NOMO-1 treated with dmso at 0.1 percent for 144 hours (cell line): ENCODE measurements at regions not wholly inside any gene's neighbourhood (a gene's known extent, or its start where the extent isn't known, plus 50 kb on each side); places are given as distances from the start of the nearest gene placed in this dataset.
"Not testable (repeated sequence)": the region's sequence is repeated elsewhere in the genome, so short reads cannot be mapped to it uniquely, and the experiment has no call there.

ENCODE experiments used
- DNase-seq: peaks from one replicate; lab custom pipeline; 2025; ENCODE audit not compliant: unreplicated experiment; lab: John Stamatoyannopoulos, UW

DNA sequence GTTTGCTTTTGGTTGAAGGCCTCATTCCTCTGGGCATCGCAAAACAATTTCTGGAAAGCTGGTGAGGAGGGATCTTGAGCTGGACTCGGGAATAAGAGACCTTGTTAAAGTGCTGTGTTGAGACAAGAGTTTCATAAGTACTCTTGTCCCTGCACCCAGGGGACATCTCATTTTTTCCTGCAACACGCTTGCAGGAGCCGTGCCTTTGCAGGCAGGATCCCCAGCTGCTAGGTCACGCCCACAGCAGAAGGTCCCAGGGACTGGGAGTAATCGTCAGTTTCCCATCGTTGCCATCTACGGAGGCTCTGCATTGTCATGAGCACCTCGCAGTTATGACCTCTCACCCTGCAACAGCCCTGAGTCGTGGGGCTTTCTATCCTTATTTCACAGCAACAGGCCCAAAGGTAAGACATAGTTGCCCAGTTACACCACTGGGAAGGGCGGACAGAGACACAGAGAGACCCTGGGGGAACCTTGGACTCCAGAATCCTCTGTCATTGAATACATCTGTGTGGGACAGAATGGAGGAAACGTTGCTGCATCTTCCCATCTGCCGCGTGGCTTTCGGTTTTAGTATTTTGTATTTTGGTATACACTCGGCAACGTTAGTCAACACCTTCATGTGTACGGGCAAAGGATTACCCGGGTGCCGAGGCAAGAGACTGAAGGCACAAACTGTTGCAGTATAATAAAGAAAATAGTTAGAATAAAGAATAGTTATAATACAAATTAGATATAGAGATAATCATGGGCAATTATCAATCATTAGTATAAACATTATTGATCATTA, 60.4 kb upstream of the DMRTB1 start:
- no peak for DNase-seq

DNA sequence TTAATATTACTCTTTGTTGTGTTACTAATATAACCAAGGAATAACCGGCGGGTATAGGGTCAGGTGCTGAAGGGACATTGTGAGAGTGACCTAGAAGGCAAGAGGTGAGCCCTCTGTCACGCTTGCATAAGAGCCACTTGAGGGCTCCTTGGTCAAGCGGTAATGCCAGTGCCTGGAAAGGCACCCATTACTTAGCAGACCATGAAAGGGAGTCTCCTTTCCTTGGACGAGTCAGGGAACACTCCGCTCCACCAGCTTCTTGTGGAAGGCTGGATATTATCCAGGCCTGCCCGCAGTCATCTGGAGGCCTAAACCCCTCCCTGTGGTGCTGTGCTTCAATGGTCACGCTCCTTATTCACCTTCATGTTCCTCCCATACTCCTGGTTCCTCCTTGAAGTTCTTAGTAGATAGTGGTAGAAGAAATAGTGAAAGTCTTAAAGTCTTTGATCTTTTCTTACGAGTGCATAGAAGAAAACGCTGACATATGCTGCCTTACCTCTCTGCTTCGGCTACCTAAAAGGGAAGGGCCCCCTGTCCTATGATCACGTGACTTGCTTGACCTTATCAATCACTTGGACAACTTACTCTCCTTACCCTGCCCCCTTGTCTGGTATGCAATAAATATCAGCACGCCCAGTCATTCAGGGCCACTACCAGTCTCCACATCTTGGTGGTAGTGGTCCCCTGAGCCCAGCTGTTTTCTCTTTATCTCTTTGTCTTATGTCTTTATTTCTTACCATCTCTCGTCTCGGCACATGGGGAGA, 59.6 kb upstream of the DMRTB1 start:
- not testable (repeated sequence) for DNase-seq

DNA sequence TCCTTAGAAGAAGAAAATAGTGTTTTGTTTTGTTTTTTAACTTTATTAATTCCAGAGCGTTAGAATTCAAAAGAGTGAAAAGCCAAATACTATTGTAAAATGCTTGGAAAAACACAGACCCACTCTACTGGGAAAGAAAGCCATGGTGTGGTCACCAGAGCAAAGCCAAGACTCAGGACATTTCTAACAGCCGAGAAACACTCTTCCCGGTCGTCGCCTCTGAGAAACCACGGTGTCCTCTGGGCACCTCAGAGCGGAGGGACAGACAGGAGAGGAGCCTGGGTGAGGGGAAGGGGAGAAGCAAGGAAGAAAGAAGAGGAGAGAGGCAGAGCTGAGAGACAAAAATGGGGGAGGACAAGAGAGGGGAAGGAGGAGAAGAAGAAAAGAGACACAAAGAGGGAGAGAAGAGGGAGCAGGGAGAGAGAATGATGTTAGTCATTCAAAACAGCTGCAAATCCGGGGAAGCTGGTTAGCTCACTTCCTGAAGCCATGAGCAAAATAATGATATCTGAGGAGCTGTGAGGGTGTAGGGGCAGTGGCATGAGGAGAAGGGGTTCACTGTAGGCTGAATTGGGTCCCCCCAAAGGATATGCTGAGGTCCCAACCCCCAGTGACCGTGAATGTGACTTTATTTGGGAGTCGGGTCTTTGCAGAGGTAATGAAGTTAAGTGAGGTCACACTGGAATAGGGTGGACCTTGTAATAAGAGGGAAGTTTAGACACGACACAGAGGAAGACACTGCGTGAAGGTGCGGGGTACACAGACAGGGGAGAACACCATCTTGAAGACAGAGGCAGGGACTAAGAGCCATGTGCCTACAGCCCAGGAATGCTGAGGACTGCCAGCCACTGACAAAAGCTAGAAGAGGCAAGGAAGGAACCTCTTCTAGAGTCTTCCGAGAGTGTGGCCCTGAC, 58.2 kb upstream of the DMRTB1 start:
- no peak for DNase-seq

DNA sequence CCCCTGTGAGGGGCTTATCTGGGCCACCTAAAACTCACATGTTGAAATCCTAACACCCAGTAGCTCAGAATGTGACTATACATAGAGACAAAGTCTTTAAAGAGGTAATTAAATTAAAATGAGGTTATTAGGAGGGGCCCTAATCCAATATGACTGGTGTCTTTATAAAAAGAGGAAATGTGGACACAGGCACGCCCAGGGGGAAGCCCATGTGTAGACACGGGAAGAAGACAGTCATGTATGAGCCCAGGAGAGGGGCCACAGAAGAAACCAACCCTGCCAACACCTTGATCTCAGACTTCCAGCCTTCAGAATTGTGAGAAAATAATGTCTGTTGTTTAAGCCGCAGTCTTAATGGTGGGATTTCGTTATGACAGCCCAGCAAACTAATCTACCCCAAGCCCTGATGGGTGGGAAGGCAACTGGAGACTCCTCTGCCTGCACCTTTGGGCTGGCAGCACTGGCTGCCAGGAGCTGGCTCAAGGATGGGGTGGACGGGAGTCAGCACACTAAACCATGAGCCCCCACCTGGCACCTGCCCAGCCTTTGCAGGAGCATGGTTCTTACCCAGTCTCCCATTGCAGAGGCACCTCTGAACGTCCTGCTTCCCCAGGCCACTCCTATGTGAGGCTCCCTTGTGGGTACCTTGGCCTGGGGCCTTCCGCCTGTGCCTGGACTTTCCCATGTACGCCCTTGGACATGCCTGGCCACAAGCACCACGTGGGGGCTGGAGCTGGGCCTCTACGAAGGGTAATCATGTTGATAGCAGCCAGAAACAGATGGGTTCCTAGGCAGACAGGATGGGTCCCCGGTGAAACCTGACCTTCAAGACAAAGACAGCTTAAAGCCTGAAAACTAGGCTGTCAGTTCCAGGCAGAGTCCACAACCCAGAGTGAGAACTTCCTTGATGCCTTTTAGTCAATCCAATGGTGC, 57.1 kb upstream of the DMRTB1 start:
- DNase-seq = no peak

DNA sequence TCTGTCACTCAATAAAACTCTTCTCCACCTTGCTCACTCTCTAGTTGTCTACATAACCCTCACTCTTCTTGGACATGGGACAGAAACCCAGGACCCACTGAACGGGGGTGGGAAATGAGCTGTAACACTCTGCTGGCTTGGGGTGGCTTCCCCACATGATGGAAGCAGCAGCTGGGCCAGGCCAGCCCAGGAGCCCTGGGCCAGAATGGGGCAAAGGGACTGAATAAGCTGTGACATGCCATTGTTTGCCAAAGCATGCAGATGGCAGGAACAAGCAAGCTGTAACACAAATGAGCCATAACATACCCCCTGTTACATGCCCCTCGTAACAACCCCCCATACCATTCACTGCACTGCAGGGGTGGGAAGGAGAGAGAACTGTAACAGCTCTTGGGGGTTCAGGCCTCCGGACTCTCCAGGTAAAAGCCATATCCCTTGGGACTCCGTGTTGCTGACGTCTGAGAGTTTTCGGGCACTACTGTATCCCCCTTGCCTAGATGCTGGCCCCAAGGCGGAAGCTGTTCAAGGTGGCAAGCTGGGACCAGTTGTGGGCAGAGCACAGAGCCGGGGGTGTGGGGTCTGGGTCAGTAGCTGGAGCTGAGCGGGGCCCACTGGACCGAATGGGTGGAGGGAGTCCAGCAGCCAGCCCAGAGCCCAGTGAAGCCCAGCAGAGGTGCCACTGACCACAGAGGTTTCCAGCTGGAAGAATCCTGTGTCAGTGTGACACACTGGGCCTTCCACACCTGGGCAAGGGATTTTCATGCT, 56.1 kb upstream of the DMRTB1 start:
- DNase-seq = no peak

DNA sequence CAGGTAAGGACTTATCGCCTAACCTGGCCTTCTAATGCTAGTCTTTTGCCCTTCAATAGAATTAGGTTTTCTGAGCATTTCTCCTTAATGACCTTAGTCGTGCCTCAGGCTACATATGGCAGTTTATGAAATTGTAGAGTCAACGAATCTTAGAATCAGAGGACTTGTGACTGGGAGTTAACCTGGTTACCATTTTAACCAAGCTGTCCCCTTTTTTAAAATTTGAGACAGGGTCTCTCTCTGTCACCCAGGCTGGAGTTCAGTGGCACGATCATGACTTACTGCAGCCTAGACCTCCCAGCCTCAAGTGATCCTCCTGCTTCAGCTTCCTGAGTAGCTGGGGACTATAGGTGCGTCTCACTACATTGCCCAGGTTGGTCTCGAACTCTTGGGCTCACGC, 53.5 kb upstream of the DMRTB1 start:
- DNase-seq = no peak

DNA sequence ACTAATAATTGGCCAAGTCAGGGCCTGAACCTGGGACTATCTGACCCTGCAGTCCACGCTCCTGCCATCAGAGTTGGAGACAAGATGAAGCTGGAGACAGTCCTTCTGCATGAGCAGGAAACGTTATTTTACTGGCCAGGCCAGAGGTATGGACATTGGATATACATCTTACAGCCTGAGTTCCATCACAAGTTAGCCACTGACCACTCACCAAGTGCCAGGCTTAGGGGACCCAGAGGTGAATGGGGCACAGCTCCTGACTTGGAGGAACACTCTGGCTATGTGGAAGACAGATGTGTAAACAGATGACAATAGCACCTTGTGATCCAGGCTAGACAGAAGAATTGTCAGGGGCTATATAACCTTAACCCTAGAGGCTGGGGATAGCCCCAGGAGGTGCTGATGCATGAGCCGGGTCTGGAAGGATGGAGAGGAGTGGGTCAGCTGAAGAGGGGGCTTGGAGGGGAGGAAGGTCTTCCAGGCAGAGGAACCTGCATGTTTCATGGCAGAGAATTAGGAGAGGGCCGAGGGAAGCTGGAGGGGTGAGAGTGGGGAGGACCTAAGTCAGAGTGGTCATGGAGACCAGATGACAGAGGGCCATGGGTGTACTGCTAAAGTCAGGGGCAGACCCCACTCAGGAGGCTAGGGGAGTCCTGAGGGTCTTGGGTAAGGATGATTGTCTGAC, 52.5 kb upstream of the DMRTB1 start:
- no peak for DNase-seq

DNA sequence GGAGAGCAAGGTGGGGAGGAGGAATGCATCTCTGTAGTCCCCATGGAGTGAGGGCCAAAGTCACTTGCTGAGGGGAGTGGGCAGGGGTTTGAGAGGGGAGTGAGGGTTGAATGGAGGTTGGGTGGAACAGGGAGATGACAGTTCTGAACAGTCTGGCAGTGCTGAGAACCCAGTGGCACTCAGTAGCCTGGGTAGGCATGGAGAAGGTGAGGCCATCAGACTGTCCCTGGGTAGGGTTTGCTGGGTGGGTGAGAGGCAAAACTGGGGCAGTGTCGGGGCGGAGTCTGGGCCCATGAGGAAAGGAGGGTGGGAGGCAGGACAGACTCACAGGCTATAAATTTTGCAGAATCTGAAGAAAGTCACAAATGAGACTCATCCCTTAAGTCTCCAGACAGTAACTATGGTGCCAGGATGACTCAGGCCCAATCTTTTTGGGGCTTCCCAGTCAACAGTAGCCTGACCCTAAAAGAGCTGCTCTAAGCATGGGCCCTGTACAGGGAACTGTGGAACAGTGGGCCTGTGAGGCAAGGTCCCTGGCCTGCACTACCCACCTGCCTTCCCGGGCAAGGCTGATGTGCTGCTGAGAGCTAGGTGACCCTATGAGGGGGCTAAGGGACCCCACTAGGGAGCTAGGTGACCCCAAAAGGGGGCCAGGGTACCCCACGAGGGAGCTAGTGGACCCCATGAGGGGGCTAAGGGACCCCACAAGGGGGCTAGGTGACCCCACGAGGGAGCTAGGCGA, 51.0 kb upstream of the DMRTB1 start:
- no peak for DNase-seq

DNA sequence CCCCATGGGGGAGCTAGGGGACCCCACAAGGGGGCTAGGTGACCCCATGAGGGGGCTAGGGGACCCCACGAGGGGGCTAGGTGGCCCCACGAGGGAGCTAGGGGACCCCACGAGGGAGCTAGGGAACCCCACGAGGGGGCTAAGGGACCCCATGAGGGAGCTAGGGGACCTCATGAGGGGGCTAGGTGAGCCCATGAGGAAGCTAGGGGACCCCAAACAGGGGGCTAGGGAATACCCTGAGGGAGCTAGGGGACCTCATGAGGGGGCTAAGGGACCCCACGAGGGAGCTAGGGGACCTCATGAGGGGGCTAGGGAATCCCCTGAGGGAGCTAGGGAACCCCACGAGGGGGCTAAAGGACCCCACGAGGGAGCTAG, 50.5 kb upstream of the DMRTB1 start:
- DNase-seq = no peak

DNA sequence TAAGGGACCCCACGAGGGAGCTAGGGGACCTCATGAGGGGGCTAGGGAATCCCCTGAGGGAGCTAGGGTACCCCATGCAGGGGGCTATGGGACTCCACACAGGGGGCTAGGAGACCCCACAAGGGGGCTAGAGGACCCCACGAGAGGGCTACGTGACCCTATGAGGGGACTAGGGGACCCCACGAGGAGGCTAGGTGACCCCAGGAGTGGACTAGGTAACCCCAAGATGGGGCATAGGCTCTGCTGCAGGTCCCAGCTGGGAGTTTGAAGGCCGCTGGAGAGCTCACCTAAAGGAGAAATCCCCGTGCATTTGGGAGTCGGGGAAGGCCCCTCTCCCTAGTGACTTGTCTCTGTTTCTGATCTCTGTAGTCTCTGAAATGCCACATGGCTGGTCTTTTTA, 50.0 kb upstream of the DMRTB1 start:
- DNase-seq = no peak
